ENCODE measurements at regions not wholly inside any gene's neighbourhood (a gene's known extent, or its start where the extent isn't known, plus 50 kb on each side); places are given as distances from the start of the nearest gene placed in this dataset.

DNA sequence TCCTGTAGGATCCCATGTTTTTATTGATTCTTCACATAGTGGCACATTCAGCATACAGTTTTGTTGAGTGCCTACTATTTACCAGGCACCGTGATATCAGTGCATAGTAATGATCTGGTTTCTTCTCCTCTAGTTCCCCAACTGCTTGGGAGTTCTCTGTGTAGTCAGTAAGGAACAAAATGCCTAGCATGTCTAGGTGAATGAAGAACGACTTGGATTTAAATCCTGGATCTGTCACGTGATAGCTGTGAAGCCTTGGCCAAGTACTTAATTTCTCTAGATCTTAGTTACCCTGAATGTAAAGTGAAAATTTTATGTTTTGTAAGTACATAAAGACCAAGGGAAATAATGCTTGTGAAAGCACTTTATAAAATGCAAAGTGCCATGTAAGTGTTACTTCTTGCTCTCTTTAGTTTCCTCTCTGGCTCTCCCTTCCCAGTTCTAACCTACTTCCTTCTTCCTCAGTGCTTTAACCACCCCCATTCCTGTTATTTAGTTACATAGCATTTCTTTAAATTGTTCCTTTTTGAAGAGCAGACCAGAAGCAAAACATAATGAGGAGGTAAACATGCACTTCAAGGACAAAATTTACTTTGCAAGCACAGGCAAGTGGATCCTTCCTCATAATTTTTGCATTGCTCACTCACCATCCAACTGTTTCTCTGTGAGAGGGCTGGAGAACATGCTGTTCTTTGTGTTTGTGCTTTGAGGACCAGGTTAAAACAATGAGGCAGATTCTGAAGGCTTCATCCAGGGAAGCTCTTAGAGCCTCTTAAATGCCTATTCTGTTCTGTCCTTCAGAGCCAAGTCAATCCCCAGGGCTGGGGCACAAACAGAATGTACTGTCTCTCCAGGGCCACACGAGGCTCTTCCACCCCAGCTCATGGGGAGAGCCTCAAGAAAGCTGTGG is 353.9 kb upstream of the TENM4 start:
- no peak for DNase-seq (ENCODE audit: extremely low read depth, low read depth)
- TF ChIP-seq, protein P1, sequence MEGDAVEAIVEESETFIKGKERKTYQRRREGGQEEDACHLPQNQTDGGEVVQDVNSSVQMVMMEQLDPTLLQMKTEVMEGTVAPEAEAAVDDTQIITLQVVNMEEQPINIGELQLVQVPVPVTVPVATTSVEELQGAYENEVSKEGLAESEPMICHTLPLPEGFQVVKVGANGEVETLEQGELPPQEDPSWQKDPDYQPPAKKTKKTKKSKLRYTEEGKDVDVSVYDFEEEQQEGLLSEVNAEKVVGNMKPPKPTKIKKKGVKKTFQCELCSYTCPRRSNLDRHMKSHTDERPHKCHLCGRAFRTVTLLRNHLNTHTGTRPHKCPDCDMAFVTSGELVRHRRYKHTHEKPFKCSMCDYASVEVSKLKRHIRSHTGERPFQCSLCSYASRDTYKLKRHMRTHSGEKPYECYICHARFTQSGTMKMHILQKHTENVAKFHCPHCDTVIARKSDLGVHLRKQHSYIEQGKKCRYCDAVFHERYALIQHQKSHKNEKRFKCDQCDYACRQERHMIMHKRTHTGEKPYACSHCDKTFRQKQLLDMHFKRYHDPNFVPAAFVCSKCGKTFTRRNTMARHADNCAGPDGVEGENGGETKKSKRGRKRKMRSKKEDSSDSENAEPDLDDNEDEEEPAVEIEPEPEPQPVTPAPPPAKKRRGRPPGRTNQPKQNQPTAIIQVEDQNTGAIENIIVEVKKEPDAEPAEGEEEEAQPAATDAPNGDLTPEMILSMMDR (IDR thresholded peaks at IDR 0.05; ENCODE audit: low read depth, low read length), result no peak

DNA sequence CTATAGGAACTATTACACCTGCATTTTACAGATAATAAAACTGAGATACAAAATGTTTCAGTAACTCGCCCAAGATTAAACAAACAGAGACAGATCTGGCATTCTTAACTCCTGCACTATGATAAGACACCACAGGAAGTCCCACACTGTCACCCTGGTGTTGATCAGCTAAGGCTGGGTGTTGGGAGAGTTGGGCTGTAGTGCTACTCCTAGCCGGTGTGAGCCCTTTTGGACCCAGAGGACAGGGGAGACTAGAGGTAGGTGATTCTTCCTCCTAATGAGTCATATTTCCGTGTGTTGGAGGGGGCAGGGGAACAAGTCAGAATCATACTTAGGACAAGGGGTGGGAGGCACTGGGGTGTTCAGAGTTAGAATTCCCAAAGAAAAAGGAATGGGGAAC is 353.2 kb upstream of the TENM4 start:
- TF ChIP-seq, protein P1 (IDR thresholded peaks at IDR 0.05; ENCODE audit: low read depth, low read length), result no peak
- DNase-seq (ENCODE audit: extremely low read depth, low read depth), result no peak

DNA sequence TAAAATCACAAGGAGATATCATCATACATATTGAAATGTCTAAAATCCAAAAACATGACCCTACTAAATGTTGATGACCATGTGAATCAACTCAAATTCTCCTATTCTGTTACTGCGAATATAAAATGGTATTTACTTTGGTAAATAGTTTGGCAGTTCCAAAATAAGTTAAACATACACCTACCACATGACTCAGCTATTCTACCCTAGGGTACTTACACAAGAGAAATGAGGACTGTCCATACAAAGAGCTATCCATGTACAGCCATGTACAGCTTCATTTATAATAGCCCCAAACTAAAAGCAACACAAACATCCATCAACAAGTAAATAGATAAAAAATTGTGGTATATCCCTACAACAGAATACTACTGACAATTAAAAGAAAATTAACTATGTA is 346.1 kb upstream of the TENM4 start:
- TF ChIP-seq, protein P1 (IDR thresholded peaks at IDR 0.05; ENCODE audit: low read depth, low read length), result no peak
- no peak for DNase-seq (ENCODE audit: extremely low read depth, low read depth)

DNA sequence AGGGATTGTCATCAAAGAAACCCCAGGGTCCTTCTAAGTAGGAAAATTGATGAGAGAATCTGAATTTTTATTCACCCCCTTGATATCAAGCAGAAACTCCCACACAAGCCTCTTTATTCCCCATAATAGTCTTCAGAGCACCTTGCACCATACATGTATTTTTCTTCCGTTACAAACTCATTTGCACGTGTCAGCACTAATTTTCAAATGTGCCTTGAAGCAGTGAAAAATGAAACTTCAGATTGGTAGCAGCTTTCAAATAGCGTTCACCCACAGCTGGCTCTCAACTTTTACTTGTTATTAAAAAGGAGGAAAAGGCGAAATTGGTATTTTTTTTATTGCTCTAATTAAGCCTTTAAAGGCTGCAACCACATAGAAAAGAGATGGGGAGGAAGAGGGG is 343.0 kb upstream of the TENM4 start:
- no peak for DNase-seq (ENCODE audit: extremely low read depth, low read depth)
- TF ChIP-seq, protein P1 (IDR thresholded peaks at IDR 0.05; ENCODE audit: low read depth, low read length), result no peak

DNA sequence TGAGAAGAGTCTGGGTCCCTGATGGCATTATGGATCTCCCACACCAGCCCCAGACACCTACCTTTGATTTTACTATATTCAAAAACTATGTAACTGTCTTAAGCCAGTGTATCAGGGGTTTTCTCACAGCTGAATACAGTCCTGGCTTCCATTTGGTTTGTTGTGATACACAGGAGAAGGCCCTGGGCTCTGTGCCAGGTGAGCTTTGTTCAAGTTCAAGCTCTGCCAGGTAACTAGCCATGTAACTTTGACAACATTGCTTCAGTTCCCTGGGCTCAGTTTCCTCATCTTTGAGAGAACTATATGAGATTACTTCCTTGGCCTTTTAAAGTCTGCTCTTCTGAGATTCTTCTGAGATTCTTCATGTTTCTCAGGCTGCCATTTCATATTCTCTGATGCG is 327.5 kb upstream of the TENM4 start:
- no peak for DNase-seq (ENCODE audit: extremely low read depth, low read depth)
- TF ChIP-seq, protein P1 (IDR thresholded peaks at IDR 0.05; ENCODE audit: low read depth, low read length), result no peak

DNA sequence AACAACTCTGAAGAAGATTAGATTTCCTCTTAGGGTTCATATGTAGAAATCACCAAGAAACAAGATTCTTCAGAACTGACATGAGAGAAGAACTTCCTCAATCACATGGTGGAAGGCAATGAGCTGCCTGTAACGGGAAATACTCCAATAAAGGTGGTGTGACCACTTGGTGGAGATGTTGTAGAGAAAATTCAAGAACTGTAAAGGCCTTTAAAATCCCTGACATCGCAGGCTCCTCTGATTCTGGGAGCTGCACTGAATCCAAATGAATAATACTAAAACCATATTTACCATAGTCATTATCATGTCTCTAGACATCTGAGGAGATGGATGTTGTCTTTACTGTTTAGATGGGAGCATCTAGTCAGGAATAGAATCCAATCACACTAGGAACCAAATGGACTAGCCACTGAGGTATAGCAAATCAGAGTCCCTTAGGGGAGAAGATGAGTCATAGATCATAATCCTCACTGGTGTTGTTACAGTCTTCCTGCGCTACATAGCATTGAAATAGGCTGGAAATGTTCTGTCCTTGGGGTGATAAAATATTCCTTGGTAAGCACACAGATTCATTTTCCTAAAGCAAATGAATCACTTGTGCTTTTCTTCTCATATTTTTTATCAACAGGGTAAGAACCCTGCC is 321.6 kb upstream of the TENM4 start:
- TF ChIP-seq, protein P1 (IDR thresholded peaks at IDR 0.05; ENCODE audit: low read depth, low read length), result no peak
- DNase-seq (ENCODE audit: extremely low read depth, low read depth), result no peak

DNA sequence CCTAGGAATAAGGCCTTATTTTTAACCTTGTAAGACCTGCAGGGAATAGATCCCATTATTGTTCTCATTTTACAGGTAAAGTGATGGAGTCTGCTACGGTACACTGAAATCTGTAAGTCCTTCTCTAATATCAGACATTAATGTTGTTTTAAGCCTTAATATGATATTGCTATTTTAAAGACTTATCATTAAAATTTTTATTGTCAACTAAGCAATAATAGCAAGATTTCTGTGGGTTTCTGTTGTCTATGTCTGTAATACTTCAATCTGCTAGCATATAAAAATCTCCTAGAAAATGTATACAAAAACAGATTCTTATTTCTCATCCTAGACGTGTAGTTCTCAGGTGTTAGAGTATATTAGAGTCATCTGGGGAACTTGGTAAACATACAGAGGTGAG is 317.5 kb upstream of the TENM4 start:
- DNase-seq (ENCODE audit: extremely low read depth, low read depth), result no peak
- TF ChIP-seq, protein P1 (IDR thresholded peaks at IDR 0.05; ENCODE audit: low read depth, low read length), result no peak

All from AG09319 (cell line).